AML-193 (cell line): ENCODE measurements at regions not wholly inside any gene's neighbourhood (a gene's known extent, or its start where the extent isn't known, plus 50 kb on each side); places are given as distances from the start of the nearest gene placed in this dataset.

Experiments
- DNase-seq, 2 experiments: peaks; one replicate each; lab custom pipeline; 2025; lab: John Stamatoyannopoulos, UW

- DNase-seq, result no peak
Observed at GRCh38 chr6:122063761-122064160, 335.7 kb upstream of the HSF2 start.

GRCh38 chr6:122066200-122066599, 333.3 kb upstream of the HSF2 start:
- DNase-seq, result no peak

GRCh38 chr6:122068291-122068769, 331.1 kb upstream of the HSF2 start:
- no peak for DNase-seq

- no peak for DNase-seq
Observed at GRCh38 chr6:122069932-122070331, 329.5 kb upstream of the HSF2 start.

- no peak for DNase-seq
Observed at GRCh38 chr6:122072014-122072647, 327.3 kb upstream of the HSF2 start.

GRCh38 chr6:122075084-122075838, 324.2 kb upstream of the HSF2 start:
- DNase-seq, result no peak

GRCh38 chr6:122075917-122076316, 323.5 kb upstream of the HSF2 start:
- no peak for DNase-seq

GRCh38 chr6:122077603-122078002, 321.8 kb upstream of the HSF2 start:
- DNase-seq, result no peak

GRCh38 chr6:122078481-122078880, 321.0 kb upstream of the HSF2 start:
- no peak for DNase-seq

- no peak for DNase-seq
Observed at GRCh38 chr6:122079916-122080315, 319.5 kb upstream of the HSF2 start.

GRCh38 chr6:122081921-122082320, 317.5 kb upstream of the HSF2 start:
- no peak for DNase-seq

GRCh38 chr6:122082370-122082769, 317.1 kb upstream of the HSF2 start:
- DNase-seq, result no peak

GRCh38 chr6:122092366-122092765, 307.1 kb upstream of the HSF2 start:
- DNase-seq, result no peak

GRCh38 chr6:122098201-122098678, 301.2 kb upstream of the HSF2 start:
- no peak for DNase-seq

- DNase-seq, result no peak
Observed at GRCh38 chr6:122102026-122102425, 297.4 kb upstream of the HSF2 start.

- no peak for DNase-seq
Observed at GRCh38 chr6:122107256-122107852, 292.1 kb upstream of the HSF2 start.

- DNase-seq, result no peak
Observed at GRCh38 chr6:122109075-122109474, 290.4 kb upstream of the HSF2 start.

GRCh38 chr6:122114717-122115116, 284.7 kb upstream of the HSF2 start:
- DNase-seq, result no peak

- DNase-seq, result no peak
Observed at GRCh38 chr6:122116119-122116834, 283.2 kb upstream of the HSF2 start.

GRCh38 chr6:122116835-122117627, 282.4 kb upstream of the HSF2 start:
- no peak for DNase-seq

- DNase-seq, result no peak
Observed at GRCh38 chr6:122118945-122119506, 280.4 kb upstream of the HSF2 start.
